MM.1S (cell line): ENCODE measurements at regions not wholly inside any gene's neighbourhood (a gene's known extent, or its start where the extent isn't known, plus 50 kb on each side); places are given as distances from the start of the nearest gene placed in this dataset.

ENCODE experiments used
- DNase-seq: peaks from one replicate; pipeline ENCODE4 v3.0.0-alpha.2; 2015
- H2AFZ ChIP-seq: fragments of 300-600 bp; sonication (generic); 2 replicates; pipeline ENCODE4 v1.6.0; 2016; ENCODE audit warnings: antibody characterized with exemption, low read length
- H3F3A ChIP-seq: fragments of 300-600 bp; sonication (generic); 2 replicates; pipeline ENCODE4 v1.6.1; 2016; ENCODE audit warnings: mild to moderate bottlenecking, antibody characterized with exemption, low read length, moderate library complexity, mixed read lengths; ENCODE audit not compliant: insufficient read depth
- H3K27ac ChIP-seq: fragments of 300-600 bp; sonication (generic); 2 replicates; pipeline ENCODE4 v1.5.1; 2016; ENCODE audit warnings: mild to moderate bottlenecking, low read length
- H3K27me3 ChIP-seq: fragments of 300-600 bp; sonication (generic); replicated peaks from 2 replicates; pipeline ENCODE4 v1.6.0; 2016; ENCODE audit warnings: low read length; ENCODE audit not compliant: insufficient read depth
- H3K36me3 ChIP-seq: fragments of 300-600 bp; sonication (generic); replicated peaks from 2 replicates; pipeline ENCODE4 v1.6.1; 2016; ENCODE audit warnings: mild to moderate bottlenecking, low read length, mixed read lengths; ENCODE audit not compliant: insufficient read depth
- H3K4me1 ChIP-seq: fragments of 300-600 bp; sonication (generic); 2 replicates; pipeline ENCODE4 v1.6.1; 2016; ENCODE audit warnings: low read length, mixed read lengths
- H3K4me2 ChIP-seq: fragments of 300-600 bp; sonication (generic); 2 replicates; pipeline ENCODE4 v1.6.0; 2016; ENCODE audit warnings: low read depth, low read length
- H3K4me3 ChIP-seq: fragments of 300-600 bp; sonication (generic); 2 replicates; pipeline ENCODE4 v1.5.1; 2016; ENCODE audit warnings: low read length, mixed read lengths
- H3K79me2 ChIP-seq: fragments of 300-600 bp; sonication (generic); 2 replicates; pipeline ENCODE4 v1.6.1; 2016; ENCODE audit warnings: mixed run types, low read length, mixed read lengths
- H3K9ac ChIP-seq: fragments of 300-600 bp; sonication (generic); 2 replicates; pipeline ENCODE4 v1.6.1; 2016; ENCODE audit warnings: low read length, mixed read lengths
- H3K9me2 ChIP-seq: fragments of 300-600 bp; sonication (generic); replicated peaks from 2 replicates; pipeline ENCODE4 v1.6.1; 2016; ENCODE audit warnings: mild to moderate bottlenecking, low read length, mixed read lengths; ENCODE audit not compliant: insufficient read depth
- H3K9me3 ChIP-seq: fragments of 300-600 bp; sonication (generic); replicated peaks from 2 replicates; pipeline ENCODE4 v1.6.1; 2016; ENCODE audit warnings: mild to moderate bottlenecking, low read length, mixed read lengths; ENCODE audit not compliant: insufficient read depth
- H4K20me1 ChIP-seq: fragments of 300-600 bp; sonication (generic); 2 replicates; pipeline ENCODE4 v1.6.1; 2016; ENCODE audit warnings: mild to moderate bottlenecking, low read length, moderate library complexity, mixed read lengths; ENCODE audit not compliant: insufficient read depth
- EZH2 ChIP-seq: fragments of 300-600 bp; sonication (generic); optimal IDR thresholded peaks from 2 replicates; pipeline ENCODE3; 2017; ENCODE audit warnings: low read depth, mild to moderate bottlenecking, antibody characterized with exemption, low read length, mixed read lengths
- EZH2phosphoT487 ChIP-seq: fragments of 300-600 bp; sonication (generic); IDR thresholded peaks from 2 replicates; pipeline ENCODE4 v1.6.1; 2018; ENCODE audit warnings: antibody characterized with exemption, low read length
- TF ChIP-seq, protein P1 (sequence below): fragments of 300-600 bp; sonication (generic); IDR thresholded peaks from 2 replicates; pipeline ENCODE4 v1.5.1; 2016; ENCODE audit warnings: antibody characterized with exemption, low read length, mixed read lengths

DNA sequence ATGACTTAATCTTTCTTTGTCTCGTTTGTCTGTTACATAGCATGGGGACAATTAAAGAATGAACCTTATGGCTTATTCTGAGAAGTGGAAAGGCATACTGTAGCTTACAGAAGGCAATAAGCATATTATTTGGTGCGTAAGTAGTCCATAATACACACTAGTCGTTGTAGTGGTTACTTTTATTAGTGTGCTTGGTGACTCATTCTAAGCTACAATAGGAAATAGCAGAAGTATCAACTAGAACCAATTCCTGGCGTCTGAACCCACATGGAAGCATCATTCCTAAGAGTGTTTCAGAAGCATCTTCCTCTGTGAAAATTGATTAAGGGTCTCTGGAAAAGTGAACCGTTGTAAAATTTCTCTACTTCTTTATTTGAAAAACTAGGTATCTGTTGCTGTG lies 777.8 kb upstream of the EEF2KMT start:
- no peak overlapping the region for H2AFZ ChIP-seq
- H3K9me3 ChIP-seq, result no peaks in the 10 kb centered on the region
- TF ChIP-seq EZH2phosphoT487, result no peak
- TF ChIP-seq, protein P1, sequence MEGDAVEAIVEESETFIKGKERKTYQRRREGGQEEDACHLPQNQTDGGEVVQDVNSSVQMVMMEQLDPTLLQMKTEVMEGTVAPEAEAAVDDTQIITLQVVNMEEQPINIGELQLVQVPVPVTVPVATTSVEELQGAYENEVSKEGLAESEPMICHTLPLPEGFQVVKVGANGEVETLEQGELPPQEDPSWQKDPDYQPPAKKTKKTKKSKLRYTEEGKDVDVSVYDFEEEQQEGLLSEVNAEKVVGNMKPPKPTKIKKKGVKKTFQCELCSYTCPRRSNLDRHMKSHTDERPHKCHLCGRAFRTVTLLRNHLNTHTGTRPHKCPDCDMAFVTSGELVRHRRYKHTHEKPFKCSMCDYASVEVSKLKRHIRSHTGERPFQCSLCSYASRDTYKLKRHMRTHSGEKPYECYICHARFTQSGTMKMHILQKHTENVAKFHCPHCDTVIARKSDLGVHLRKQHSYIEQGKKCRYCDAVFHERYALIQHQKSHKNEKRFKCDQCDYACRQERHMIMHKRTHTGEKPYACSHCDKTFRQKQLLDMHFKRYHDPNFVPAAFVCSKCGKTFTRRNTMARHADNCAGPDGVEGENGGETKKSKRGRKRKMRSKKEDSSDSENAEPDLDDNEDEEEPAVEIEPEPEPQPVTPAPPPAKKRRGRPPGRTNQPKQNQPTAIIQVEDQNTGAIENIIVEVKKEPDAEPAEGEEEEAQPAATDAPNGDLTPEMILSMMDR, result no peak
- no peak for TF ChIP-seq EZH2
- peaks cover 10% of the 10 kb centered on the region for H3K4me1 ChIP-seq
- DNase-seq, result no peak
- H3K4me3 ChIP-seq, result no peak overlapping the region
- H4K20me1 ChIP-seq, result no peaks in the 10 kb centered on the region
- no peak overlapping the region for H3K27ac ChIP-seq
- H3K36me3 ChIP-seq, result no peaks in the 10 kb centered on the region
- no peaks in the 10 kb centered on the region for H3F3A ChIP-seq
- H3K9ac ChIP-seq, result no peak overlapping the region
- H3K9me2 ChIP-seq, result no peaks in the 10 kb centered on the region
- H3K79me2 ChIP-seq, result no peaks in the 10 kb centered on the region
- no peaks in the 10 kb centered on the region for H3K27me3 ChIP-seq
- H3K4me2 ChIP-seq, result no peak overlapping the region

DNA sequence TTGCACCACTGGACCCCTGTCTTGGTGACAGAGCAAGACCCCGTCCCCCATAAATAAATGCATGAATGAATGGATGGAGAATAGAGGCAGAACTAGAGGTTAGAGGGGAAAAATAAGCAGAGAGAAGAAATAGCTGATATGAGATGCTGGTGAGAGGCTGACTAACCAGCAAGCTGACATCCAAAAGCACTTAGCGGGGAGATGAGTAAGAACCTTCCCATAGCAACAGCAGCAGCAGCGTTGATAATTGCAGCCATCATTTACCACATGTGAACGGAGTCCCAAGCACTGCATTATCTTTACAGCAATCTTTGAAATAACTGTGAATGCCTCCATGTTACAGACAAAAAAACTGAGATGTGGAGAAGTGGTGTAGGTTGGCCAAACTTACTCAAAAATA lies 777.3 kb upstream of the EEF2KMT start:
- Histone ChIP-seq H3K79me2 (no peaks in the 10 kb centered on the region), H3K27ac (no peak overlapping the region), H3K9me3 (no peaks in the 10 kb centered on the region), H3K27me3 (no peaks in the 10 kb centered on the region), H3K9ac (no peak overlapping the region), H3K4me3 (no peak overlapping the region), H2AFZ (no peak overlapping the region), H3K4me1 (peaks cover 13% of the 10 kb centered on the region), H4K20me1 (no peaks in the 10 kb centered on the region), H3K9me2 (no peaks in the 10 kb centered on the region), H3F3A (no peaks in the 10 kb centered on the region), H3K4me2 (no peak overlapping the region), H3K36me3 (no peaks in the 10 kb centered on the region)
- TF ChIP-seq, protein P1, result no peak
- TF ChIP-seq EZH2, result no peak
- TF ChIP-seq EZH2phosphoT487, result no peak
- DNase-seq, result no peak

DNA sequence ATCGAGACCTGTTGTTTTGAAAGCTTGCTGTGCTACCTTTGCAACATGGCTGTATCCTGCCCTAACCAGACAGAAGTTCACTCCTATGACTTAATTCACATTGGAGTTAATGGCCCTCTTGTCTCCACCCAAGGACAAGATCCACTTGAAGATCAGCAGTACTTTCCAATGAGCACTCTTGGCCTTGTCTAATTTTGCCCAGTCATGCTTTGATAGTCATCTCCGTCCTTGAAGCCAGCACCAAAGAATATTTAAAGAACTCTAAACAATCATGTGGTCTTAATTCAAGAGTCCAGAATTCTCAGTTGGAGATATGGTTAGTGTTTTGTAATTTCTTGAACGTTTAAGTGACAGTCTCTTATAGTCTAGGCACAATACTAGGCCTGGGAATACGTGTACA lies 775.6 kb upstream of the EEF2KMT start:
- no peak overlapping the region for H3K4me3 ChIP-seq
- no peaks in the 10 kb centered on the region for H3K9me2 ChIP-seq
- H2AFZ ChIP-seq, result no peak overlapping the region
- no peaks in the 10 kb centered on the region for H3K79me2 ChIP-seq
- no peak overlapping the region for H3K9ac ChIP-seq
- no peak for DNase-seq
- H3K36me3 ChIP-seq, result no peaks in the 10 kb centered on the region
- no peaks in the 10 kb centered on the region for H4K20me1 ChIP-seq
- no peaks in the 10 kb centered on the region for H3F3A ChIP-seq
- TF ChIP-seq EZH2phosphoT487, result no peak
- TF ChIP-seq EZH2, result no peak
- TF ChIP-seq, protein P1, result no peak
- no peaks in the 10 kb centered on the region for H3K9me3 ChIP-seq
- H3K27me3 ChIP-seq, result no peaks in the 10 kb centered on the region
- no peak overlapping the region for H3K27ac ChIP-seq
- peaks cover 13% of the 10 kb centered on the region for H3K4me1 ChIP-seq
- no peak overlapping the region for H3K4me2 ChIP-seq
